GM12864 (cell line): ENCODE measurements at regions not wholly inside any gene's neighbourhood (a gene's known extent, or its start where the extent isn't known, plus 50 kb on each side); places are given as distances from the start of the nearest gene placed in this dataset.
"Not testable (repeated sequence)": the region's sequence is repeated elsewhere in the genome, so short reads cannot be mapped to it uniquely, and the experiment has no call there.

Experiments
- DNase-seq: peaks from one replicate; pipeline ENCODE4 v3.0.0-alpha.2; 2011; ENCODE audit warnings: low read depth
- H3K4me3 ChIP-seq: 2 replicates; pipeline ENCODE4 v1.5.1; 2011; ENCODE audit warnings: mild to moderate bottlenecking, low read depth, low read length, control low read depth
- TF ChIP-seq, protein P1 (sequence below): IDR thresholded peaks from 2 replicates; pipeline ENCODE4 v1.5.1; 2011; ENCODE audit warnings: low read depth, mild to moderate bottlenecking, moderate library complexity, low read length, control low read depth, inconsistent platforms; ENCODE audit errors: missing control alignments

DNA sequence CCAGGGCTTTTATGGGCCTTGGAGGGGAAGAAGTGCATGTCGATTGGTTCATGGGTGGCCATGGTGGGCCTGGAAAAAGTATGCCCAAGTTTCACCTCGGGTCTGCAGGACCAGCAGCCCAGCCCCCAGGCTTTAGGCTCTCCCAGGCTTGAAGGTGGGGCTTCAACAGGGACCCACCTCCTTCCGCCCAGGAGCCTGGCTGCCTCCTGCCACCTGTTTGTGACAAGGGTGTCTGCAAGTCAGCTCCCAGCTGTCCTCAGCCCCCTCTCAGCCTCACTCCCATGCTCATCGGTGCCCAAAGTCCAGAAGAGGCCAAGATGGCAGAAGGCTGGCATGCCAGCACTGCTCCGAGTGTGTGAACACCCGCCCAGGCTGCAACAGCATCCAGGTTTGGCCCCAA is 1063.2 kb upstream of the ACO1 start:
- TF ChIP-seq, protein P1, sequence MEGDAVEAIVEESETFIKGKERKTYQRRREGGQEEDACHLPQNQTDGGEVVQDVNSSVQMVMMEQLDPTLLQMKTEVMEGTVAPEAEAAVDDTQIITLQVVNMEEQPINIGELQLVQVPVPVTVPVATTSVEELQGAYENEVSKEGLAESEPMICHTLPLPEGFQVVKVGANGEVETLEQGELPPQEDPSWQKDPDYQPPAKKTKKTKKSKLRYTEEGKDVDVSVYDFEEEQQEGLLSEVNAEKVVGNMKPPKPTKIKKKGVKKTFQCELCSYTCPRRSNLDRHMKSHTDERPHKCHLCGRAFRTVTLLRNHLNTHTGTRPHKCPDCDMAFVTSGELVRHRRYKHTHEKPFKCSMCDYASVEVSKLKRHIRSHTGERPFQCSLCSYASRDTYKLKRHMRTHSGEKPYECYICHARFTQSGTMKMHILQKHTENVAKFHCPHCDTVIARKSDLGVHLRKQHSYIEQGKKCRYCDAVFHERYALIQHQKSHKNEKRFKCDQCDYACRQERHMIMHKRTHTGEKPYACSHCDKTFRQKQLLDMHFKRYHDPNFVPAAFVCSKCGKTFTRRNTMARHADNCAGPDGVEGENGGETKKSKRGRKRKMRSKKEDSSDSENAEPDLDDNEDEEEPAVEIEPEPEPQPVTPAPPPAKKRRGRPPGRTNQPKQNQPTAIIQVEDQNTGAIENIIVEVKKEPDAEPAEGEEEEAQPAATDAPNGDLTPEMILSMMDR = no peak
- no peak overlapping the region for H3K4me3 ChIP-seq
- DNase-seq = no peak

GRCh38 chr9:31321686-31322085 is 1062.8 kb upstream of the ACO1 start:
- TF ChIP-seq, protein P1 = no peak
- no peak for DNase-seq
- no peak overlapping the region for H3K4me3 ChIP-seq

DNA sequence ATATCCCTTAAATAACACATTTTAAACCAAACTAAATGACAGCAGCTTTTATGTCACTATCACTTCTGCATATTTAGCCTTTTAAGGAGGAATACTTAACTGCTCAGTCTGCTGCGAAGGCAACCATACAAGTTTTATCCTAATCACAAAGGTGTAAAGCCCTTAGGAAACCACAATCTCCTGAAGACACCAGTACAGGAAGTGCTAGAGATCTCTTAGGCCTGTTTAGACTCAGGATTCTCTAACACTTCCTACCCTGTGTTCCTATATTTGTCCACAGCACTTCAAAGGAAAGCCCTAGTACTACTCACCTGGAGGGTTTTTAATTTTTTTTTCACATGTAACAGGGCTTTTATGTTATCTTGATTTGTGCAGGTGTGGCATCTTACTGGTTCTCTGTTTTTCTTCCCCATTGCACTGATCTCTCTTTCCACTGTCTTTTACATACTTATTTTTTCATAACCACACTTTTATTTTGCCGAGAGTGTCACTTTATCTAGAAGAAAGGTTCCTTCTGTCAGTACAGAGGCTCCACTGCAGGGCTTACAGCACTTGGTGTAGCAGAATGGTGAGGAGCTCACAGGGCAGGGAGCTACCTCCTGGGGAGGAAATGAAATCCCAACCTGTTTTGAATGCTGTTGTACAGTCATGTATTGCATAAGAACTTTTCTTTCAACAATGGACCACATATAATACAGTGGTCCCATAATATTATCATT is 1060.6 kb upstream of the ACO1 start:
- H3K4me3 ChIP-seq = no peak overlapping the region
- DNase-seq = no peak
- TF ChIP-seq, protein P1 = no peak

DNA sequence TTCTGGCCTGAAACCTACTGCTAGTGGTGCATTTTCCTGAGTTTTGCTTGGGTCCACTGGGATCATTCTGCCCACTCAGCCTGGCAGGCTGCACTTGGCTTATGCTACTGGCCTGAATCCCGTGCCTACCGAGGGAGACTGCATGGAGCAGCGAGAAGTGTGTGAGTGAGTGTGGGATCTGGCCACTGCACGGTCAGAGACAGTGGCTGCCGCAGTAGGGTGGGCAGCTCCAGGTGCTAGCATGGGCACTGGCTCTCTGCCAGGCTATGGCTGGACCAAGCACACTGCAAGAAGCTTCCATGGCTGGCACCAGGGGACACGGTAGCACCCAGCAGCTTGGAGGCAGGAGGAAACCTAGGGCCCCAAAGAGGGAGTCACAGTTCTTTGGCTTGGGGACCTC is 1058.7 kb upstream of the ACO1 start:
- DNase-seq = no peak
- H3K4me3 ChIP-seq = no peak overlapping the region
- TF ChIP-seq, protein P1 = no peak

DNA sequence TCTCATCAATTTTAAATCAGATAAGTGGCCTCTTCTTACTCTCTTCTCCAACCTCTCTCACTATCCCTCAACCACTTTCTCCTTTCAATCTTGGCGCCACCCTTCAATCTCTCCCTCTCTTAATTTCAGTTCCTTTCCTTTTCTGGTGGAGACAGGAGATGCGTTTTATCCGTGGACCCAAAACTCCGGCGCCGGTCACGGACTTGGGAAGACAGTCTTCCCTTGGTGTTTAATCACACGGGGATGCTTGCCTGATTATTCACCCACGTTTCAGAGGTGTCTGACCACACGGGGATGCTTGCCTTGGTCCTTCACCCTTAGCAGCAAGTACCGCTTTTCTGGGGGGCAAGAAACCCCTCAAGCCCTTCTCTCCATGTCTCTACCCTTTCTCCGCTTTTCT is 1057.6 kb upstream of the ACO1 start:
- DNase-seq, H3K4me3 ChIP-seq: not testable (repeated sequence)

- TF ChIP-seq, protein P1 = no peak
- no peak for DNase-seq
Measured at GRCh38 chr9:31334837-31335528, 1049.5 kb upstream of the ACO1 start.

GRCh38 chr9:31335529-31336234 is 1048.8 kb upstream of the ACO1 start:
- TF ChIP-seq, protein P1 = no peak

More at GRCh38 chr9:31334837-31335528, 1049.5 kb upstream of the ACO1 start:
- no peak overlapping the region for H3K4me3 ChIP-seq

More at GRCh38 chr9:31335529-31336234, 1048.8 kb upstream of the ACO1 start:
- no peak for DNase-seq
- H3K4me3 ChIP-seq = no peak overlapping the region
